ENCODE measurements at regions not wholly inside any gene's neighbourhood (a gene's known extent, or its start where the extent isn't known, plus 50 kb on each side); places are given as distances from the start of the nearest gene placed in this dataset.
"Not testable (repeated sequence)": the region's sequence is repeated elsewhere in the genome, so short reads cannot be mapped to it uniquely, and the experiment has no call there.

GRCh38 chr4:4099610-4100009, 127.1 kb downstream of the OTOP1 start:
- not testable (repeated sequence) for DNase-seq

GRCh38 chr4:4106923-4107322, 119.8 kb downstream of the OTOP1 start:
- DNase-seq, result not testable (repeated sequence)

- DNase-seq, result peak; percentile 51 to 71
Observed at GRCh38 chr4:4107411-4108107, 119.2 kb downstream of the OTOP1 start.

GRCh38 chr4:4115381-4115780, 111.3 kb downstream of the OTOP1 start:
- DNase-seq, result not testable (repeated sequence)

DNA sequence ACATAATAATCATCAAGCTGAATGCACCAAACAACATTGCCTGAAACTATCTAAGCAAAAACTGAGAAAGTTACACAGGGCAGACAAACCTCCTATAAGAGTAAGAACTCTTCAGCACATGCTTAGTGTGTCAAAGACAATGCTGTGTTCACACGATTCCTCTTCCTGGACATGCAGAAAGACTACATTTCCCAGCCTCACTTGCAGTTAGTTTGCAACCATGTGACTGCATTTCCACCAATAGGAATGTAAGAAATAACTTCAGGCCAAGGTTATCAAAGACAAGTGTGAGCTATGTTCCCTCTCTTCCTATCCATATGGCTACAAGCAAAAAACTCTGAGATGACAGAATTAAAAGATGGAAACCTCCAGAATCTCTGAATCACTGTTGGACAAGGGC, 109.8 kb downstream of the OTOP1 start:
- DNase-seq, result peak; percentile 3 to 20

DNA sequence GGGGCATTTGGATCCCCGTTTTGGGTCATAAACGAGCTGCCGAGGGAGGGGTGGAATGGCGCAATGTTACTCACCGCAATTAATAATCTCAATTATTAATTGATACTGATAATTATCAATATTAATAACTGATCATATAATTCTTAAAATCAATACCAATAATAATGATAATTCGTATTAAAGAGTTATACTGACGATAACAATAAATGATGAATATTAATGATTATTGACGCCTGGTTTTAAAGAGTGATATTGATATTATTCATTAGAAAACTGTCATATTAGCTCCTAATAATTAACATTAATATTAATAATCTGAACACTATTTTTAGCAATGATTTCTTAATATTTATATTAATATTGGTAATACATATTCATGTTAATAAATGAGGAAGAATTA, 92.4 kb downstream of the OTOP1 start:
- not testable (repeated sequence) for DNase-seq

- not testable (repeated sequence) for DNase-seq
Observed at GRCh38 chr4:4136621-4137020, 90.1 kb downstream of the OTOP1 start.

Measured in erythroblast (primary cell).